ENCODE measurements at regions not wholly inside any gene's neighbourhood (a gene's known extent, or its start where the extent isn't known, plus 50 kb on each side); places are given as distances from the start of the nearest gene placed in this dataset.
"Not testable (repeated sequence)": the region's sequence is repeated elsewhere in the genome, so short reads cannot be mapped to it uniquely, and the experiment has no call there.

GRCh38 chr9:102355982-102356381 is 617.5 kb upstream of the GRIN3A start:
- no peak for DNase-seq

GRCh38 chr9:102354041-102354440 is 615.6 kb upstream of the GRIN3A start:
- DNase-seq = no peak

GRCh38 chr9:102337471-102337870 is 599.0 kb upstream of the GRIN3A start:
- DNase-seq = not testable (repeated sequence)

GRCh38 chr9:102309379-102309778 is 570.9 kb upstream of the GRIN3A start:
- DNase-seq = no peak

- DNase-seq = no peak
Measured at GRCh38 chr9:102295188-102295587, 556.7 kb upstream of the GRIN3A start.

GRCh38 chr9:102273952-102274351 is 535.5 kb upstream of the GRIN3A start:
- DNase-seq = no peak

- DNase-seq = no peak
Measured at GRCh38 chr9:102253099-102253498, 514.7 kb upstream of the GRIN3A start.

GRCh38 chr9:102244916-102245315 is 506.5 kb upstream of the GRIN3A start:
- DNase-seq = no peak

GRCh38 chr9:102237520-102237919 is 499.1 kb upstream of the GRIN3A start:
- DNase-seq = no peak

GRCh38 chr9:102237094-102237493 is 498.6 kb upstream of the GRIN3A start:
- no peak for DNase-seq

- DNase-seq = not testable (repeated sequence)
Measured at GRCh38 chr9:102227416-102227815, 489.0 kb upstream of the GRIN3A start.

GRCh38 chr9:102225841-102226441 is 487.5 kb upstream of the GRIN3A start:
- DNase-seq = no peak

GRCh38 chr9:102223320-102224136 is 485.1 kb upstream of the GRIN3A start:
- not testable (repeated sequence) for DNase-seq

GRCh38 chr9:102209176-102209575 is 470.7 kb upstream of the GRIN3A start:
- no peak for DNase-seq

GRCh38 chr9:102206432-102206831 is 468.0 kb upstream of the GRIN3A start:
- no peak for DNase-seq

- no peak for DNase-seq
Measured at GRCh38 chr9:102205251-102205650, 466.8 kb upstream of the GRIN3A start.

GRCh38 chr9:102202126-102202525 is 463.7 kb upstream of the GRIN3A start:
- no peak for DNase-seq

GRCh38 chr9:102185962-102186361 is 447.5 kb upstream of the GRIN3A start:
- DNase-seq = no peak

- no peak for DNase-seq
Measured at GRCh38 chr9:102185371-102185770, 446.9 kb upstream of the GRIN3A start.

- no peak for DNase-seq
Measured at GRCh38 chr9:102178811-102179210, 440.4 kb upstream of the GRIN3A start.

GRCh38 chr9:102174202-102174601 is 435.8 kb upstream of the GRIN3A start:
- not testable (repeated sequence) for DNase-seq

GRCh38 chr9:102164247-102164646 is 425.8 kb upstream of the GRIN3A start:
- DNase-seq = no peak

- not testable (repeated sequence) for DNase-seq
Measured at GRCh38 chr9:102153081-102153480, 414.6 kb upstream of the GRIN3A start.

- DNase-seq = no peak
Measured at GRCh38 chr9:102135768-102136167, 397.3 kb upstream of the GRIN3A start.

GRCh38 chr9:102124465-102124864 is 386.0 kb upstream of the GRIN3A start:
- DNase-seq = no peak
